HepG2 (cell line): ENCODE measurements at regions not wholly inside any gene's neighbourhood (a gene's known extent, or its start where the extent isn't known, plus 50 kb on each side); places are given as distances from the start of the nearest gene placed in this dataset.

Source experiments
- ATAC-seq: fragments of 200-7000 bp; cut with Tn5 transposase; 3 replicates; pipeline ENCODE4 v1.9.1; 2020; ENCODE audit warnings: mild to moderate bottlenecking, moderate library complexity
- BruUV-seq: library from RNA; stranded (reverse); fragments of 400-500 nt; replicated peaks from 2 replicates; lab custom pipeline; 2021; lab: Mats Ljungman, UMichigan
- CTCF ChIA-PET: fragments of 300-600 bp; formaldehyde crosslinking; extraction: SDS; loops from one replicate; lab custom pipeline; 2021; ENCODE audit warnings: low total read pairs, inconsistent platforms, low intra/inter-chr PET ratio; lab: Yijun Ruan, JAX
- POLR2A ChIA-PET: fragments of 350-600 bp; sonication (Branson Sonifier 250); formaldehyde crosslinking; loops from one replicate; lab custom pipeline; 2020; ENCODE audit warnings: antibody characterized with exemption, inconsistent platforms; lab: Yijun Ruan, JAX
- DNase-seq: peaks from one replicate; pipeline ENCODE4 v3.0.0-alpha.2; 2015; ENCODE audit warnings: low spot score
- FAIRE-seq: peaks from 3 replicates; lab custom pipeline; 2011; peaks lifted over from hg19 to GRCh38; lab: Jason Lieb, UNC
- H2AFZ ChIP-seq: one replicate; pipeline ENCODE4 v1.6.1; 2011; ENCODE audit warnings: low read length, inconsistent platforms
- H3K27ac ChIP-seq: fragments of 300-600 bp; 3 replicates; pipeline ENCODE4 v1.8.0; 2011; ENCODE audit warnings: mixed run types, mild to moderate bottlenecking, mixed read lengths, low read length, inconsistent platforms; ENCODE audit not compliant: insufficient read depth; ENCODE audit errors: extremely low read length
- H3K27me3 ChIP-seq, 2 experiments: fragments of 200-600 bp in 1 of 2; 2 replicates in 1 of 2; 3 replicates in 1 of 2; pipeline versions ENCODE4 v1.6.0 to v1.8.0; 2011; ENCODE audit warnings: low read length in 2 of 2, mild to moderate bottlenecking in 2 of 2, moderate library complexity in 2 of 2, inconsistent platforms in 1 of 2; ENCODE audit not compliant: insufficient read depth in 2 of 2, control insufficient read depth in 1 of 2
- H3K36me3 ChIP-seq, 2 experiments: fragments of 200-600 bp in 1 of 2; replicated peaks in 1 of 2; 2 replicates in 1 of 2; 3 replicates in 1 of 2; pipeline versions ENCODE4 v1.5.1 to v1.8.0; 2011; ENCODE audit warnings: low read length in 2 of 2, inconsistent platforms in 1 of 2; ENCODE audit not compliant: insufficient read depth in 2 of 2, control insufficient read depth in 1 of 2
- H3K4me1 ChIP-seq: 2 replicates; pipeline ENCODE4 v1.5.1; 2012; ENCODE audit warnings: low read length, inconsistent platforms; ENCODE audit not compliant: insufficient read depth
- H3K4me2 ChIP-seq: 2 replicates; pipeline ENCODE4 v1.6.0; 2011; ENCODE audit warnings: low read depth, low read length, inconsistent platforms
- H3K4me3 ChIP-seq, 3 experiments: fragments of 200-600 bp in 1 of 3; sonication (generic), shearing (Covaris generic) in 1 of 3; replicated peaks in 1 of 3; 2 replicates each; pipeline ENCODE4 v1.5.1; 2011 to 2016; ENCODE audit warnings: low read length in 3 of 3, inconsistent platforms in 2 of 3, low read depth in 2 of 3, mild to moderate bottlenecking in 2 of 3, control low read depth in 1 of 3, mixed read lengths in 1 of 3; ENCODE audit not compliant: insufficient read depth in 1 of 3
- H3K79me2 ChIP-seq: one replicate; pipeline ENCODE4 v1.6.1; 2011; ENCODE audit warnings: low read length, inconsistent platforms; ENCODE audit not compliant: insufficient read depth
- H3K9ac ChIP-seq: 2 replicates; pipeline ENCODE4 v1.6.0; 2011; ENCODE audit warnings: mild to moderate bottlenecking, low read depth, low read length, inconsistent platforms; ENCODE audit not compliant: insufficient read depth
- H3K9me3 ChIP-seq: 2 replicates; pipeline ENCODE4 v1.5.1; 2012; ENCODE audit warnings: mild to moderate bottlenecking, low read length
- H4K20me1 ChIP-seq: 2 replicates; pipeline ENCODE4 v1.6.0; 2011; ENCODE audit warnings: inconsistent platforms, mild to moderate bottlenecking, low read length, moderate library complexity; ENCODE audit not compliant: insufficient read depth
- BHLHE40 ChIP-seq: IDR thresholded peaks from 2 replicates; pipeline ENCODE4 v1.6.1; 2011; ENCODE audit warnings: low read length, improper control_type of control experiment
- FOXA1 ChIP-seq, 2 experiments: fragments of 450-650 bp in 1 of 2; sonication (generic) in 1 of 2; formaldehyde crosslinking in 1 of 2; IDR thresholded peaks; 2 replicates each; pipeline versions ENCODE4 v1.4.0 to v1.6.1; 2016 to 2020; ENCODE audit warnings: missing genetic modification reagents in 1 of 2
- KLF13 ChIP-seq: sonication (generic); formaldehyde crosslinking; IDR thresholded peaks from 2 replicates; pipeline ENCODE4 v1.4.0; 2020; ENCODE audit warnings: mild to moderate bottlenecking, missing genetic modification reagents
- MBNL3 ChIP-seq: fragments of 250-450 bp; sonication (Bioruptor Pico); conservative IDR thresholded peaks from 2 replicates; pipeline ENCODE4 v1.8.0; 2022; ENCODE audit warnings: mild to moderate bottlenecking, inconsistent platforms
- RARG ChIP-seq: sonication (generic); formaldehyde crosslinking; IDR thresholded peaks from 2 replicates; pipeline ENCODE4 v1.4.0; 2020; ENCODE audit warnings: low read depth, mild to moderate bottlenecking, missing genetic modification reagents
- SMAD9 ChIP-seq: sonication (generic); formaldehyde crosslinking; IDR thresholded peaks from 2 replicates; pipeline ENCODE4 v1.5.1; 2020; ENCODE audit warnings: mild to moderate bottlenecking, missing genetic modification reagents
- TSC22D2 ChIP-seq: sonication (generic); formaldehyde crosslinking; IDR thresholded peaks from 2 replicates; pipeline ENCODE4 v1.5.1; 2020; ENCODE audit warnings: missing genetic modification reagents, mild to moderate bottlenecking, borderline replicate concordance
- U2AF2 ChIP-seq: fragments of 200-400 bp; formaldehyde crosslinking; IDR thresholded peaks from 2 replicates; pipeline ENCODE4 v1.6.1; 2017; ENCODE audit warnings: low read depth, mild to moderate bottlenecking, low read length
- ZNF30 ChIP-seq: sonication (generic); formaldehyde crosslinking; IDR thresholded peaks from 2 replicates; pipeline ENCODE4 v1.5.0; 2020; ENCODE audit warnings: mild to moderate bottlenecking, missing genetic modification reagents
- ZNF350 ChIP-seq: sonication (generic); formaldehyde crosslinking; IDR thresholded peaks from 2 replicates; pipeline ENCODE4 v1.4.0; 2020; ENCODE audit warnings: mild to moderate bottlenecking, low read depth, missing genetic modification reagents, borderline replicate concordance
- ZNF562 ChIP-seq: sonication (generic); formaldehyde crosslinking; IDR thresholded peaks from 2 replicates; pipeline ENCODE4 v1.8.0; 2022; ENCODE audit warnings: missing genetic modification reagents, borderline replicate concordance
- WGBS: methylation state at CpG from one replicate; pipeline ENCODE4 v1.1.6; 2017; ENCODE audit warnings: low lambda C conversion rate; 5-methylcytosine and 5-hydroxymethylcytosine counted together
- in situ Hi-C: cut with HindIII; loops from 2 replicates; pipeline ENCODE4 v1.10.0; 2017; ENCODE audit warnings: low pct_unique_long_range_greater_than_20kb; ENCODE audit not compliant: extremely low pct_ligation_motif_present
- intact Hi-C: fragments of 100-400 bp; cut with micrococcal nuclease; formaldehyde crosslinking; loops from one replicate; pipeline ENCODE4 v1.10.0; 2022; ENCODE audit not compliant: unreplicated experiment
- TF ChIP-seq, protein P1 (sequence below): sonication (generic); formaldehyde crosslinking; IDR thresholded peaks from 2 replicates; pipeline ENCODE4 v1.4.0; 2020; ENCODE audit warnings: missing genetic modification reagents
- TF ChIP-seq, protein P2 (sequence below): sonication (generic); formaldehyde crosslinking; IDR thresholded peaks from 2 replicates; pipeline ENCODE4 v1.8.1; 2023; ENCODE audit warnings: mild to moderate bottlenecking, missing genetic modification reagents
- TF ChIP-seq, protein P3 (sequence below): sonication (generic); formaldehyde crosslinking; IDR thresholded peaks from 2 replicates; pipeline ENCODE4 v1.5.0; 2020; ENCODE audit warnings: missing genetic modification reagents, mild to moderate bottlenecking, borderline replicate concordance
- TF ChIP-seq, protein P4 (sequence below): sonication (generic); formaldehyde crosslinking; IDR thresholded peaks from 2 replicates; pipeline ENCODE4 v1.5.0; 2020; ENCODE audit warnings: mild to moderate bottlenecking, missing genetic modification reagents, moderate library complexity
- TF ChIP-seq, protein P5 (sequence below): sonication (generic); formaldehyde crosslinking; IDR thresholded peaks from 2 replicates; pipeline ENCODE4 v1.4.0; 2020; ENCODE audit warnings: missing genetic modification reagents
- TF ChIP-seq, protein P6 (sequence below): sonication (generic); formaldehyde crosslinking; IDR thresholded peaks from 2 replicates; pipeline ENCODE4 v1.5.1; 2020; ENCODE audit warnings: mild to moderate bottlenecking, moderate library complexity, missing genetic modification reagents

DNA sequence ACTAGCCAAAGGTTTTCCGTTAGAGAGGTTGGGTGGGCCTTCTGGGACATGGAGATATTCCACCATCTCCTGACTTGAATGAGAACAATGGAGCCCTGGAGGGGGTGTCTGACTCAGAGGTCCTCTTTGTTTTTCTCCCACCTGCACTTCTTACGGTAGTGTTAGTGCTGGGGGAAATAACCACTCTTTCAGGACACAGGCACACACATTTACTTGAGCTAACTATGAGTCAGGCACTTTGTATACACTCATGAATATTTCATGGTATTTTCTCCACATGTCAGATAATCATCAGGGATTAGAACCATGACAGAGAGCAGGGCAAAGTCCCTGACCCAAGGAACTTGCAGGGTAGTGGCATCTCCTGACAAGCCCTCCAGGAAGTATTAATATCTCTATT lies 439.1 kb downstream of the TSN start:
- ATAC-seq (no peak), DNase-seq (no peak), FAIRE-seq (no peak)
- Histone ChIP-seq H3K36me3 (no peaks in the 10 kb centered on the region), H3K9ac (no peak overlapping the region), H3K4me1 (no peaks in the 10 kb centered on the region), H3K4me3 (no peak overlapping the region), H3K9me3 (no peaks in the 10 kb centered on the region), H4K20me1 (no peaks in the 10 kb centered on the region), H3K79me2 (no peaks in the 10 kb centered on the region), H3K4me2 (no peak overlapping the region), H2AFZ (no peak overlapping the region), H3K27ac (no peak overlapping the region), H3K27me3 (peaks cover 0 to 2% of the 10 kb centered on the region in 2 experiments; a peak in 1 of 5 replicates)
- CTCF ChIA-PET: no interaction called here
- WGBS: 2% methylated on average over 2 of the region's 2 CpGs
- POLR2A ChIA-PET: no interaction called here
- in situ Hi-C loops (loop anchor here (5.0 kb wide), 1 partner anchor 258 kb away; no protein-coding TSS in a partner anchor), intact Hi-C loops (loop anchor here (5.0 kb wide), 1 partner anchor 217 kb away; no protein-coding TSS in a partner anchor)
- BruUV-seq: no TSS peak
- TF ChIP-seq, protein P1, sequence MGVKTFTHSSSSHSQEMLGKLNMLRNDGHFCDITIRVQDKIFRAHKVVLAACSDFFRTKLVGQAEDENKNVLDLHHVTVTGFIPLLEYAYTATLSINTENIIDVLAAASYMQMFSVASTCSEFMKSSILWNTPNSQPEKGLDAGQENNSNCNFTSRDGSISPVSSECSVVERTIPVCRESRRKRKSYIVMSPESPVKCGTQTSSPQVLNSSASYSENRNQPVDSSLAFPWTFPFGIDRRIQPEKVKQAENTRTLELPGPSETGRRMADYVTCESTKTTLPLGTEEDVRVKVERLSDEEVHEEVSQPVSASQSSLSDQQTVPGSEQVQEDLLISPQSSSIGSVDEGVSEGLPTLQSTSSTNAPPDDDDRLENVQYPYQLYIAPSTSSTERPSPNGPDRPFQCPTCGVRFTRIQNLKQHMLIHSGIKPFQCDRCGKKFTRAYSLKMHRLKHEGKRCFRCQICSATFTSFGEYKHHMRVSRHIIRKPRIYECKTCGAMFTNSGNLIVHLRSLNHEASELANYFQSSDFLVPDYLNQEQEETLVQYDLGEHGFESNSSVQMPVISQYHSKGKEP (CRISPR knock-in tag): no peak
- no peak for TF ChIP-seq TSC22D2
- no peak for TF ChIP-seq ZNF30 (CRISPR knock-in tag)
- no peak for TF ChIP-seq MBNL3 (CRISPR knock-in tag)
- TF ChIP-seq, protein P2, sequence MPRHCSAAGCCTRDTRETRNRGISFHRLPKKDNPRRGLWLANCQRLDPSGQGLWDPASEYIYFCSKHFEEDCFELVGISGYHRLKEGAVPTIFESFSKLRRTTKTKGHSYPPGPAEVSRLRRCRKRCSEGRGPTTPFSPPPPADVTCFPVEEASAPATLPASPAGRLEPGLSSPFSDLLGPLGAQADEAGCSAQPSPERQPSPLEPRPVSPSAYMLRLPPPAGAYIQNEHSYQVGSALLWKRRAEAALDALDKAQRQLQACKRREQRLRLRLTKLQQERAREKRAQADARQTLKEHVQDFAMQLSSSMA (CRISPR knock-in tag): no peak
- TF ChIP-seq, protein P3, sequence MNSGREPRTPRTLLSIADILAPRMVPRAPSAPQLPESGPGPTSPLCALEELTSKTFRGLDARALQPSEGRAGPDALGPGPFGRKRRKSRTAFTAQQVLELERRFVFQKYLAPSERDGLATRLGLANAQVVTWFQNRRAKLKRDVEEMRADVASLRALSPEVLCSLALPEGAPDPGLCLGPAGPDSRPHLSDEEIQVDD (CRISPR knock-in tag): no peak
- no peak for TF ChIP-seq KLF13
- TF ChIP-seq, protein P4, sequence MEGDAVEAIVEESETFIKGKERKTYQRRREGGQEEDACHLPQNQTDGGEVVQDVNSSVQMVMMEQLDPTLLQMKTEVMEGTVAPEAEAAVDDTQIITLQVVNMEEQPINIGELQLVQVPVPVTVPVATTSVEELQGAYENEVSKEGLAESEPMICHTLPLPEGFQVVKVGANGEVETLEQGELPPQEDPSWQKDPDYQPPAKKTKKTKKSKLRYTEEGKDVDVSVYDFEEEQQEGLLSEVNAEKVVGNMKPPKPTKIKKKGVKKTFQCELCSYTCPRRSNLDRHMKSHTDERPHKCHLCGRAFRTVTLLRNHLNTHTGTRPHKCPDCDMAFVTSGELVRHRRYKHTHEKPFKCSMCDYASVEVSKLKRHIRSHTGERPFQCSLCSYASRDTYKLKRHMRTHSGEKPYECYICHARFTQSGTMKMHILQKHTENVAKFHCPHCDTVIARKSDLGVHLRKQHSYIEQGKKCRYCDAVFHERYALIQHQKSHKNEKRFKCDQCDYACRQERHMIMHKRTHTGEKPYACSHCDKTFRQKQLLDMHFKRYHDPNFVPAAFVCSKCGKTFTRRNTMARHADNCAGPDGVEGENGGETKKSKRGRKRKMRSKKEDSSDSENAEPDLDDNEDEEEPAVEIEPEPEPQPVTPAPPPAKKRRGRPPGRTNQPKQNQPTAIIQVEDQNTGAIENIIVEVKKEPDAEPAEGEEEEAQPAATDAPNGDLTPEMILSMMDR (CRISPR knock-in tag): no peak
- TF ChIP-seq, protein P5, sequence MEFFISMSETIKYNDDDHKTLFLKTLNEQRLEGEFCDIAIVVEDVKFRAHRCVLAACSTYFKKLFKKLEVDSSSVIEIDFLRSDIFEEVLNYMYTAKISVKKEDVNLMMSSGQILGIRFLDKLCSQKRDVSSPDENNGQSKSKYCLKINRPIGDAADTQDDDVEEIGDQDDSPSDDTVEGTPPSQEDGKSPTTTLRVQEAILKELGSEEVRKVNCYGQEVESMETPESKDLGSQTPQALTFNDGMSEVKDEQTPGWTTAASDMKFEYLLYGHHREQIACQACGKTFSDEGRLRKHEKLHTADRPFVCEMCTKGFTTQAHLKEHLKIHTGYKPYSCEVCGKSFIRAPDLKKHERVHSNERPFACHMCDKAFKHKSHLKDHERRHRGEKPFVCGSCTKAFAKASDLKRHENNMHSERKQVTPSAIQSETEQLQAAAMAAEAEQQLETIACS (CRISPR knock-in tag): no peak
- TF ChIP-seq, protein P6, sequence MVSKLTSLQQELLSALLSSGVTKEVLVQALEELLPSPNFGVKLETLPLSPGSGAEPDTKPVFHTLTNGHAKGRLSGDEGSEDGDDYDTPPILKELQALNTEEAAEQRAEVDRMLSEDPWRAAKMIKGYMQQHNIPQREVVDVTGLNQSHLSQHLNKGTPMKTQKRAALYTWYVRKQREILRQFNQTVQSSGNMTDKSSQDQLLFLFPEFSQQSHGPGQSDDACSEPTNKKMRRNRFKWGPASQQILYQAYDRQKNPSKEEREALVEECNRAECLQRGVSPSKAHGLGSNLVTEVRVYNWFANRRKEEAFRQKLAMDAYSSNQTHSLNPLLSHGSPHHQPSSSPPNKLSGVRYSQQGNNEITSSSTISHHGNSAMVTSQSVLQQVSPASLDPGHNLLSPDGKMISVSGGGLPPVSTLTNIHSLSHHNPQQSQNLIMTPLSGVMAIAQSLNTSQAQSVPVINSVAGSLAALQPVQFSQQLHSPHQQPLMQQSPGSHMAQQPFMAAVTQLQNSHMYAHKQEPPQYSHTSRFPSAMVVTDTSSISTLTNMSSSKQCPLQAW (CRISPR knock-in tag): no peak
- TF ChIP-seq RARG (CRISPR knock-in tag): no peak
- TF ChIP-seq BHLHE40: no peak
- no peak for TF ChIP-seq ZNF562 (CRISPR knock-in tag)
- TF ChIP-seq FOXA1 (IDR thresholded peaks at IDR 0.05): no peak
- TF ChIP-seq FOXA1 (CRISPR knock-in tag; IDR thresholded peaks at IDR 0.05): no peak
- TF ChIP-seq SMAD9: no peak
- no peak for TF ChIP-seq U2AF2
- TF ChIP-seq ZNF350 (CRISPR knock-in tag): no peak
